ENCODE measurements at regions not wholly inside any gene's neighbourhood (a gene's known extent, or its start where the extent isn't known, plus 50 kb on each side); places are given as distances from the start of the nearest gene placed in this dataset.
"Not testable (repeated sequence)": the region's sequence is repeated elsewhere in the genome, so short reads cannot be mapped to it uniquely, and the experiment has no call there.

GRCh38 chr4:134862116-134862515 is 660.5 kb upstream of the PABPC4L start:
- peak; percentile 10 for DNase-seq

GRCh38 chr4:134848681-134849080 is 647.1 kb upstream of the PABPC4L start:
- no peak for DNase-seq

- not testable (repeated sequence) for DNase-seq
These were observed 629.2 kb upstream of the PABPC4L start for GRCh38 chr4:134830741-134831140.

- DNase-seq = no peak
These were observed 611.0 kb upstream of the PABPC4L start for GRCh38 chr4:134812611-134813010.

- DNase-seq = no peak
These were observed 605.7 kb upstream of the PABPC4L start for GRCh38 chr4:134807231-134807745.

GRCh38 chr4:134798573-134798972 is 597.0 kb upstream of the PABPC4L start:
- no peak for DNase-seq

GRCh38 chr4:134787315-134787714 is 585.7 kb upstream of the PABPC4L start:
- no peak for DNase-seq

GRCh38 chr4:134780244-134780643 is 578.7 kb upstream of the PABPC4L start:
- no peak for DNase-seq

GRCh38 chr4:134777606-134778005 is 576.0 kb upstream of the PABPC4L start:
- DNase-seq = no peak

- peak; percentile 66 for DNase-seq
These were observed 572.0 kb upstream of the PABPC4L start for GRCh38 chr4:134773497-134774000.

- no peak for DNase-seq
These were observed 560.5 kb upstream of the PABPC4L start for GRCh38 chr4:134762053-134762452.

GRCh38 chr4:134756421-134756820 is 554.8 kb upstream of the PABPC4L start:
- no peak for DNase-seq

GRCh38 chr4:134754301-134755019 is 552.9 kb upstream of the PABPC4L start:
- no peak for DNase-seq

GRCh38 chr4:134753390-134753789 is 551.8 kb upstream of the PABPC4L start:
- no peak for DNase-seq

- DNase-seq = no peak
These were observed 545.7 kb upstream of the PABPC4L start for GRCh38 chr4:134747108-134747805.

GRCh38 chr4:134740290-134740689 is 538.7 kb upstream of the PABPC4L start:
- DNase-seq = no peak

- DNase-seq = no peak
These were observed 534.3 kb upstream of the PABPC4L start for GRCh38 chr4:134735901-134736300.

GRCh38 chr4:134727696-134728095 is 526.1 kb upstream of the PABPC4L start:
- no peak for DNase-seq

GRCh38 chr4:134722306-134722705 is 520.7 kb upstream of the PABPC4L start:
- DNase-seq = no peak

- no peak for DNase-seq
These were observed 518.4 kb upstream of the PABPC4L start for GRCh38 chr4:134720030-134720429.

- no peak for DNase-seq
These were observed 507.0 kb upstream of the PABPC4L start for GRCh38 chr4:134708616-134709015.

- peak; percentile 10 for DNase-seq
These were observed 506.4 kb upstream of the PABPC4L start for GRCh38 chr4:134708026-134708425.

- DNase-seq = no peak
These were observed 500.8 kb upstream of the PABPC4L start for GRCh38 chr4:134702374-134702773.

GRCh38 chr4:134700251-134700650 is 498.7 kb upstream of the PABPC4L start:
- DNase-seq = no peak

Data from NCI-H226 (cell line).